GM12891 (cell line): ENCODE measurements at regions not wholly inside any gene's neighbourhood (a gene's known extent, or its start where the extent isn't known, plus 50 kb on each side); places are given as distances from the start of the nearest gene placed in this dataset.

Experiments used
- PAX5 ChIP-seq: IDR thresholded peaks from 2 replicates; pipeline ENCODE4 v1.6.1; 2011; ENCODE audit warnings: low read length, moderate library complexity, mild to moderate bottlenecking; ENCODE audit not compliant: insufficient read depth, severe bottlenecking
- POLR2A ChIP-seq: IDR thresholded peaks from 2 replicates; pipeline ENCODE4 v1.6.1; 2011; ENCODE audit warnings: low read depth, low read length, control low read depth
- POLR2AphosphoS5 ChIP-seq: IDR thresholded peaks from 2 replicates; pipeline ENCODE4 v1.6.1; 2011; ENCODE audit warnings: low read depth, low read length, control low read depth
- POU2F2 ChIP-seq: IDR thresholded peaks from 2 replicates; pipeline ENCODE4 v1.6.1; 2011; ENCODE audit warnings: low read depth, mild to moderate bottlenecking, control low read depth, low read length, moderate library complexity
- SPI1 ChIP-seq: IDR thresholded peaks from 2 replicates; pipeline ENCODE4 v1.6.1; 2011; ENCODE audit warnings: low read depth, low read length, control low read depth
- TAF1 ChIP-seq: IDR thresholded peaks from 2 replicates; pipeline ENCODE4 v1.6.1; 2011; ENCODE audit warnings: low read depth, low read length, control low read depth

DNA sequence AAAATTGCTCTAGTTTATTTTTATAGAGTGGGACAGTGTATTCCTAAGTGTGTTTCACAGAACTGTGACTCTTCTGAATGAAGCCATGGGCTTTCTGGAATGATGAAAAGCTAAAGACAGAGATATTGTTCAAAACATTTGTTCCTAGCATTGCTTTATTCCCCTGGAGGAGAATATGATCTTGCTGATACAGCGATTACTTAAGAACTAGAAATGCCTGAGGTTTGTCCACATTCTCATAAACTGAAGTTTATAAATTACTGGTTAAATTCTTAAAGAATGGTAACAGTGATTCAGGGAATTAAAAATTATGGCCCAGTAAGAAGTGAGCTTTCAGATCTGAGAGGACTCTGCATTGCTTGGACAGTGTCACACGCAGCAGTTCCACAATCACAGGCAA lies 690.3 kb downstream of the FAM181B start:
- TF ChIP-seq POLR2AphosphoS5 (no peak), TAF1 (no peak), POLR2A (no peak), SPI1 (no peak), PAX5 (no peak), POU2F2 (no peak)
